CD4-positive, alpha-beta memory T cell (primary cell): ENCODE measurements at regions not wholly inside any gene's neighbourhood (a gene's known extent, or its start where the extent isn't known, plus 50 kb on each side); places are given as distances from the start of the nearest gene placed in this dataset.

Experiments used
- CTCF ChIA-PET: fragments of 350-600 bp; sonication (Branson Sonifier 250); formaldehyde crosslinking; loops from one replicate; lab custom pipeline; 2021; ENCODE audit warnings: inconsistent platforms; ENCODE audit not compliant: partially characterized antibody; lab: Charles Lee
- POLR2A ChIA-PET: fragments of 350-600 bp; sonication (Branson Sonifier 250); formaldehyde crosslinking; loops from one replicate; lab custom pipeline; 2021; ENCODE audit not compliant: partially characterized antibody; lab: Charles Lee
- DNase-seq, 5 donors: peaks; one replicate each; pipeline versions ENCODE4 v3.0.0 to v3.0.0-alpha.2; 2020 to 2022; ENCODE audit warnings: mixed read lengths in 1 of 5
- H3K27ac ChIP-seq: one replicate; pipeline ENCODE4 v1.7.0; 2013; ENCODE audit warnings: low read depth, low read length
- H3K27me3 ChIP-seq: 2 replicates; pipeline ENCODE4 v1.7.0; 2013; ENCODE audit warnings: mild to moderate bottlenecking, low read length, moderate library complexity; ENCODE audit not compliant: insufficient read depth
- H3K36me3 ChIP-seq: 2 replicates; pipeline ENCODE4 v1.7.0; 2013; ENCODE audit warnings: mild to moderate bottlenecking, low read length, moderate library complexity; ENCODE audit not compliant: insufficient read depth
- H3K4me1 ChIP-seq: 2 replicates; pipeline ENCODE4 v1.7.0; 2013; ENCODE audit warnings: mild to moderate bottlenecking, low read length, moderate library complexity; ENCODE audit not compliant: insufficient read depth
- H3K4me3 ChIP-seq, 2 donors: one replicate each; pipeline ENCODE4 v1.7.0; 2013; ENCODE audit warnings: low read length in 2 of 2, mild to moderate bottlenecking in 1 of 2
- H3K9me3 ChIP-seq, 2 donors: one replicate each; pipeline ENCODE4 v1.7.0; 2013; ENCODE audit warnings: low read length in 2 of 2, control low read depth in 1 of 2; ENCODE audit not compliant: control insufficient read depth in 1 of 2
- H3K27ac Mint-ChIP-seq, 7 donors: one replicate each; pipeline ENCODE4 v1.8.0; 2020 to 2021; ENCODE audit warnings: mixed read lengths in 7 of 7, mild to moderate bottlenecking in 6 of 7, inconsistent platforms in 3 of 7, moderate library complexity in 3 of 7
- H3K27me3 Mint-ChIP-seq, 2 donors: one replicate each; pipeline ENCODE4 v1.8.0; 2020 to 2021; ENCODE audit warnings: mixed read lengths in 2 of 2
- H3K36me3 Mint-ChIP-seq, 2 donors: one replicate each; pipeline ENCODE4 v1.8.0; 2020 to 2021; ENCODE audit warnings: mixed read lengths in 2 of 2, inconsistent platforms in 1 of 2, mild to moderate bottlenecking in 1 of 2
- H3K4me1 Mint-ChIP-seq, 4 donors: one replicate each; pipeline ENCODE4 v1.8.0; 2020 to 2021; ENCODE audit warnings: mixed read lengths in 4 of 4, mild to moderate bottlenecking in 1 of 4
- H3K4me3 Mint-ChIP-seq, 8 donors: one replicate each; pipeline ENCODE4 v1.8.0; 2020 to 2021; ENCODE audit warnings: mixed read lengths in 8 of 8, mild to moderate bottlenecking in 7 of 8, moderate library complexity in 6 of 8, inconsistent platforms in 3 of 8
- H3K9me3 Mint-ChIP-seq, 8 donors: one replicate each; pipeline ENCODE4 v1.8.0; 2020 to 2021; ENCODE audit warnings: mixed read lengths in 8 of 8, mild to moderate bottlenecking in 5 of 8, inconsistent platforms in 3 of 8, moderate library complexity in 1 of 8
- intact Hi-C: fragments of 100-400 bp; cut with micrococcal nuclease; formaldehyde crosslinking; loops from one replicate; pipeline ENCODE4 v1.15.1; 2023

GRCh38 chr5:141771031-141771430 lies 89.0 kb upstream of the ARAP3 start:
- Histone ChIP-seq H3K27ac (no peak overlapping the region), H3K4me3 (no peak overlapping the region), H3K27me3 (no peaks in the 10 kb centered on the region), H3K9me3 (no peaks in the 10 kb centered on the region), H3K4me1 (no peaks in the 10 kb centered on the region), H3K36me3 (no peaks in the 10 kb centered on the region)
- no peak overlapping the region for H3K27ac Mint-ChIP-seq
- intact Hi-C loops: no loop called here
- peaks cover 4 to 6% of the 10 kb centered on the region in 2 donors for H3K27me3 Mint-ChIP-seq
- POLR2A ChIA-PET: no interaction called here
- peaks cover 0 to 4% of the 10 kb centered on the region in 2 donors for H3K36me3 Mint-ChIP-seq
- DNase-seq: no peak
- H3K9me3 Mint-ChIP-seq: peaks cover 0 to 5% (median 0%) of the 10 kb centered on the region in 8 donors
- H3K4me1 Mint-ChIP-seq: no peaks in the 10 kb centered on the region
- CTCF ChIA-PET: no interaction called here
- H3K4me3 Mint-ChIP-seq: no peak overlapping the region

- Histone ChIP-seq H3K4me3 (no peak overlapping the region), H3K4me1 (no peaks in the 10 kb centered on the region), H3K27me3 (no peaks in the 10 kb centered on the region), H3K9me3 (no peaks in the 10 kb centered on the region), H3K36me3 (no peaks in the 10 kb centered on the region), H3K27ac (no peak overlapping the region)
- no peak for DNase-seq
- Mint-ChIP-seq H3K27me3 (peaks cover 3 to 6% of the 10 kb centered on the region in 2 donors), H3K36me3 (peaks cover 0 to 4% of the 10 kb centered on the region in 2 donors), H3K4me1 (no peaks in the 10 kb centered on the region), H3K27ac (no peak overlapping the region), H3K4me3 (no peak overlapping the region), H3K9me3 (peaks cover 0 to 5% (median 0%) of the 10 kb centered on the region in 8 donors)
- ChIA-PET CTCF (no interaction called here), POLR2A (no interaction called here)
- intact Hi-C loops: no loop called here
These were observed 87.6 kb upstream of the ARAP3 start for GRCh38 chr5:141769671-141770070.

- Mint-ChIP-seq H3K27me3 (peaks cover 6 to 7% of the 10 kb centered on the region in 2 donors), H3K4me1 (no peaks in the 10 kb centered on the region), H3K36me3 (peaks cover 0 to 4% of the 10 kb centered on the region in 2 donors), H3K27ac (no peak overlapping the region), H3K4me3 (no peak overlapping the region), H3K9me3 (peaks cover 0 to 5% (median 0%) of the 10 kb centered on the region in 8 donors)
- CTCF ChIA-PET: no interaction called here
- POLR2A ChIA-PET: no interaction called here
- no peak for DNase-seq
- no peaks in the 10 kb centered on the region for H3K36me3 ChIP-seq
- H3K27me3 ChIP-seq: no peaks in the 10 kb centered on the region
- H3K27ac ChIP-seq: no peak overlapping the region
- intact Hi-C loops: no loop called here
- no peak overlapping the region for H3K4me3 ChIP-seq
- no peaks in the 10 kb centered on the region for H3K4me1 ChIP-seq
- H3K9me3 ChIP-seq: no peaks in the 10 kb centered on the region
These were observed 85.6 kb upstream of the ARAP3 start for GRCh38 chr5:141767671-141768070.

- no peaks in the 10 kb centered on the region for H3K4me1 Mint-ChIP-seq
- H3K9me3 Mint-ChIP-seq: peaks cover 0 to 5% (median 0%) of the 10 kb centered on the region in 8 donors
- POLR2A ChIA-PET: no interaction called here
- intact Hi-C loops: no loop called here
- no peak for DNase-seq
- no peak overlapping the region for H3K27ac ChIP-seq
- no peak overlapping the region for H3K4me3 ChIP-seq
- no peak overlapping the region for H3K27ac Mint-ChIP-seq
- no peaks in the 10 kb centered on the region for H3K4me1 ChIP-seq
- no peaks in the 10 kb centered on the region for H3K9me3 ChIP-seq
- H3K4me3 Mint-ChIP-seq: no peak overlapping the region
- CTCF ChIA-PET: no interaction called here
- H3K36me3 ChIP-seq: no peaks in the 10 kb centered on the region
- H3K27me3 ChIP-seq: peaks cover 8% of the 10 kb centered on the region
- peaks cover 0 to 4% of the 10 kb centered on the region in 2 donors for H3K36me3 Mint-ChIP-seq
- H3K27me3 Mint-ChIP-seq: peaks cover 8 to 14% of the 10 kb centered on the region in 2 donors
These were observed 84.0 kb upstream of the ARAP3 start for GRCh38 chr5:141765896-141766551.

- Mint-ChIP-seq H3K27ac (no peak overlapping the region), H3K9me3 (peaks cover 0 to 1% (median 0%) of the 10 kb centered on the region in 8 donors), H3K27me3 (peaks cover 15 to 28% of the 10 kb centered on the region in 2 donors), H3K36me3 (peaks cover 0 to 1% of the 10 kb centered on the region in 2 donors), H3K4me1 (peaks cover 0 to 2% (median under 1%) of the 10 kb centered on the region in 4 donors), H3K4me3 (no peak overlapping the region)
- Histone ChIP-seq H3K27me3 (peaks cover 8% of the 10 kb centered on the region), H3K36me3 (no peaks in the 10 kb centered on the region), H3K9me3 (no peaks in the 10 kb centered on the region), H3K4me1 (no peaks in the 10 kb centered on the region), H3K4me3 (no peak overlapping the region), H3K27ac (no peak overlapping the region)
- intact Hi-C loops: no loop called here
- ChIA-PET CTCF (interaction anchor here (0.7 to 0.9 kb wide), 2 partner anchors 50 to 116 kb away, joined by 3 to 4 read pairs; no protein-coding TSS in a partner anchor), POLR2A (no interaction called here)
- DNase-seq: no peak
These were observed 81.5 kb upstream of the ARAP3 start for GRCh38 chr5:141763541-141763940.

GRCh38 chr5:141762790-141763368 lies 80.8 kb upstream of the ARAP3 start:
- Histone ChIP-seq H3K27me3 (peaks cover 8% of the 10 kb centered on the region), H3K36me3 (no peaks in the 10 kb centered on the region), H3K4me3 (no peak overlapping the region), H3K4me1 (no peaks in the 10 kb centered on the region), H3K9me3 (no peaks in the 10 kb centered on the region), H3K27ac (no peak overlapping the region)
- no peak for DNase-seq
- intact Hi-C loops: no loop called here
- peaks cover 21 to 35% of the 10 kb centered on the region in 2 donors for H3K27me3 Mint-ChIP-seq
- H3K27ac Mint-ChIP-seq: no peak overlapping the region
- H3K4me3 Mint-ChIP-seq: no peak overlapping the region
- H3K9me3 Mint-ChIP-seq: no peaks in the 10 kb centered on the region
- POLR2A ChIA-PET: no interaction called here
- peaks cover 4 to 8% (median 6%) of the 10 kb centered on the region in 4 donors for H3K4me1 Mint-ChIP-seq
- CTCF ChIA-PET: interaction anchor here (0.7 kb wide), 1 partner anchor 50 kb away, joined by 4 read pairs; no protein-coding TSS in a partner anchor
- H3K36me3 Mint-ChIP-seq: no peaks in the 10 kb centered on the region

- Histone ChIP-seq H3K4me3 (no peak overlapping the region), H3K27me3 (peaks cover 8% of the 10 kb centered on the region), H3K9me3 (no peaks in the 10 kb centered on the region), H3K27ac (no peak overlapping the region), H3K36me3 (no peaks in the 10 kb centered on the region), H3K4me1 (no peaks in the 10 kb centered on the region)
- POLR2A ChIA-PET: no interaction called here
- Mint-ChIP-seq H3K9me3 (no peaks in the 10 kb centered on the region), H3K4me1 (peaks cover 4 to 12% (median 6%) of the 10 kb centered on the region in 4 donors), H3K27me3 (peaks cover 27 to 41% of the 10 kb centered on the region in 2 donors), H3K27ac (no peak overlapping the region), H3K36me3 (no peaks in the 10 kb centered on the region), H3K4me3 (no peak overlapping the region)
- intact Hi-C loops: no loop called here
- DNase-seq: no peak
- CTCF ChIA-PET: interaction anchor here (0.9 kb wide), 1 partner anchor 117 kb away, joined by 3 read pairs; no protein-coding TSS in a partner anchor
These were observed 80.3 kb upstream of the ARAP3 start for GRCh38 chr5:141762316-141762715.
